Activated CD8-positive, alpha-beta T cell treated with anti-CD3 and anti-CD28 coated beads for 36 hours (primary cell): ENCODE measurements at regions not wholly inside any gene's neighbourhood (a gene's known extent, or its start where the extent isn't known, plus 50 kb on each side); places are given as distances from the start of the nearest gene placed in this dataset.

Source experiments
- ATAC-seq: fragments of 200-7000 bp; cut with Tn5 transposase; one replicate; pipeline ENCODE4 v1.10.0; 2021; ENCODE audit warnings: mild to moderate bottlenecking, moderate library complexity
- CTCF ChIA-PET: fragments of 350-600 bp; sonication (Branson Sonifier 250); formaldehyde crosslinking; loops from one replicate; lab custom pipeline; 2021; ENCODE audit warnings: antibody characterized with exemption; lab: Charles Lee
- POLR2A ChIA-PET: fragments of 350-600 bp; sonication (Branson Sonifier 250); formaldehyde crosslinking; loops from one replicate; lab custom pipeline; 2021; ENCODE audit warnings: antibody characterized with exemption; lab: Charles Lee
- DNase-seq: peaks from one replicate; pipeline ENCODE4 v3.0.0-alpha.2; 2020
- H3K27ac Mint-ChIP-seq: one replicate; pipeline ENCODE4 v1.8.0; 2021; ENCODE audit warnings: mild to moderate bottlenecking, mixed read lengths
- H3K27me3 Mint-ChIP-seq: one replicate; pipeline ENCODE4 v1.8.0; 2021; ENCODE audit warnings: mixed read lengths
- H3K36me3 Mint-ChIP-seq: one replicate; pipeline ENCODE4 v1.8.0; 2021; ENCODE audit warnings: low read depth, mixed read lengths
- H3K4me1 Mint-ChIP-seq: one replicate; pipeline ENCODE4 v1.8.0; 2021; ENCODE audit warnings: low read depth, mixed read lengths
- H3K4me3 Mint-ChIP-seq: one replicate; pipeline ENCODE4 v1.8.0; 2021; ENCODE audit warnings: mild to moderate bottlenecking, moderate library complexity, mixed read lengths
- H3K9me3 Mint-ChIP-seq: one replicate; pipeline ENCODE4 v1.8.0; 2021; ENCODE audit warnings: mixed read lengths
- intact Hi-C: fragments of 100-400 bp; cut with micrococcal nuclease; formaldehyde crosslinking; loops from one replicate; pipeline ENCODE4 v1.10.0; 2022
- TF ChIP-seq, protein P1 (sequence below): fragments of 200-600 bp; IDR thresholded peaks from one replicate; pipeline ENCODE4 v1.8.0; 2022; ENCODE audit warnings: antibody characterized with exemption, mild to moderate bottlenecking

GRCh38 chr17:15092762-15093161 lies 172.4 kb downstream of the PMP22 start:
- Mint-ChIP-seq H3K4me3 (no peak overlapping the region), H3K27ac (no peak overlapping the region), H3K27me3 (peaks cover 4% of the 10 kb centered on the region), H3K4me1 (no peaks in the 10 kb centered on the region), H3K9me3 (no peaks in the 10 kb centered on the region), H3K36me3 (no peaks in the 10 kb centered on the region)
- TF ChIP-seq, protein P1, sequence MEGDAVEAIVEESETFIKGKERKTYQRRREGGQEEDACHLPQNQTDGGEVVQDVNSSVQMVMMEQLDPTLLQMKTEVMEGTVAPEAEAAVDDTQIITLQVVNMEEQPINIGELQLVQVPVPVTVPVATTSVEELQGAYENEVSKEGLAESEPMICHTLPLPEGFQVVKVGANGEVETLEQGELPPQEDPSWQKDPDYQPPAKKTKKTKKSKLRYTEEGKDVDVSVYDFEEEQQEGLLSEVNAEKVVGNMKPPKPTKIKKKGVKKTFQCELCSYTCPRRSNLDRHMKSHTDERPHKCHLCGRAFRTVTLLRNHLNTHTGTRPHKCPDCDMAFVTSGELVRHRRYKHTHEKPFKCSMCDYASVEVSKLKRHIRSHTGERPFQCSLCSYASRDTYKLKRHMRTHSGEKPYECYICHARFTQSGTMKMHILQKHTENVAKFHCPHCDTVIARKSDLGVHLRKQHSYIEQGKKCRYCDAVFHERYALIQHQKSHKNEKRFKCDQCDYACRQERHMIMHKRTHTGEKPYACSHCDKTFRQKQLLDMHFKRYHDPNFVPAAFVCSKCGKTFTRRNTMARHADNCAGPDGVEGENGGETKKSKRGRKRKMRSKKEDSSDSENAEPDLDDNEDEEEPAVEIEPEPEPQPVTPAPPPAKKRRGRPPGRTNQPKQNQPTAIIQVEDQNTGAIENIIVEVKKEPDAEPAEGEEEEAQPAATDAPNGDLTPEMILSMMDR = no peak
- no peak for DNase-seq
- intact Hi-C loops = no loop called here
- POLR2A ChIA-PET = no interaction called here
- no peak for ATAC-seq
- CTCF ChIA-PET = no interaction called here

GRCh38 chr17:15092261-15092660 lies 172.9 kb downstream of the PMP22 start:
- H3K36me3 Mint-ChIP-seq = no peaks in the 10 kb centered on the region
- H3K4me1 Mint-ChIP-seq = no peaks in the 10 kb centered on the region
- no peak for ATAC-seq
- no peak overlapping the region for H3K4me3 Mint-ChIP-seq
- POLR2A ChIA-PET = no interaction called here
- H3K27me3 Mint-ChIP-seq = peaks cover 5% of the 10 kb centered on the region
- H3K27ac Mint-ChIP-seq = no peak overlapping the region
- DNase-seq = no peak
- CTCF ChIA-PET = no interaction called here
- TF ChIP-seq, protein P1 = no peak
- H3K9me3 Mint-ChIP-seq = no peaks in the 10 kb centered on the region
- intact Hi-C loops = no loop called here

DNA sequence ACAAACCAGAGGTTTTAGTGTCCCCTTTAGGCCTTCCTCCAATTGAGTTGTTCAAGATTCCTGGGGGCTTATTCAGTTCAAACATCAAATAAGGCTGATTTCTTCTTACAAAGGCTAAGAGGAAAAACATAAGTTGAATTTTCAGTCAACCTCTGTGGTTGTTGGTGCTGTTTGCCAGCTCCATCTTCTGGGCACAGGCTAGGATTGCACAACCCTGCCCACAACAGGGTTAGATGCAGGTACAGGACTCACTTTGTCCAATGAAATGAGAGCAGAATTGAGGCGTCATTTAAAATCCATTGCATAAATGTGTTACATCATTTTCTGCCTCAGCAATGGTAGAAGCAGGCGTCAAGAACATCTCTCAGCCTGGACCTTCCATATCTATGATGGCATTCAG lies 173.3 kb downstream of the PMP22 start:
- DNase-seq = no peak
- CTCF ChIA-PET = no interaction called here
- no peaks in the 10 kb centered on the region for H3K9me3 Mint-ChIP-seq
- TF ChIP-seq, protein P1 = no peak
- ATAC-seq = no peak
- no peak overlapping the region for H3K27ac Mint-ChIP-seq
- no peaks in the 10 kb centered on the region for H3K4me1 Mint-ChIP-seq
- H3K36me3 Mint-ChIP-seq = no peaks in the 10 kb centered on the region
- intact Hi-C loops = no loop called here
- H3K27me3 Mint-ChIP-seq = peaks cover 5% of the 10 kb centered on the region
- H3K4me3 Mint-ChIP-seq = no peak overlapping the region
- POLR2A ChIA-PET = no interaction called here

GRCh38 chr17:15090533-15090932 lies 174.6 kb downstream of the PMP22 start:
- ATAC-seq = no peak
- intact Hi-C loops = no loop called here
- Mint-ChIP-seq H3K27ac (no peak overlapping the region), H3K36me3 (no peaks in the 10 kb centered on the region), H3K27me3 (peaks cover 6% of the 10 kb centered on the region), H3K9me3 (no peaks in the 10 kb centered on the region), H3K4me3 (no peak overlapping the region), H3K4me1 (no peaks in the 10 kb centered on the region)
- no peak for DNase-seq
- ChIA-PET POLR2A (no interaction called here), CTCF (no interaction called here)
- TF ChIP-seq, protein P1 = no peak

DNA sequence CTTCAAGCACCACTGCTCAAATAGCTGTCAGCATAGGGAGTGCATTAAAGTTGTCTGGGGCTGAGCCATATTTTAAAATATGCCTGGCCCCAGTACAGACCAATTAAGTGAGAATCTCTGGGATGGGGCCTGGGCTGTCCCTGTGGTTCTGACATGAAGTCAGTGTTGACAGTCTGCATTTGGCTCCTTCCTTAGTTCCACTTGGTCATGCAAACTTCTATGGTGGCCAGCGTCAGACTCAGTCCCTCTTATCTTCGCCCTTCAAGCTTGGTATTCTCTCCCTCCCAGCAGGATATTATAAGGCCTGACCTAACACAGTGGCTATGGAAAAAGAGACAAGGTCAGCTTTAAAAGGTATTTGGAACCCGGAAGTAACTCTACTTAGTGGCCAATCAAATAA lies 177.2 kb downstream of the PMP22 start:
- no peaks in the 10 kb centered on the region for H3K9me3 Mint-ChIP-seq
- no peak for DNase-seq
- peaks cover 8% of the 10 kb centered on the region for H3K27me3 Mint-ChIP-seq
- TF ChIP-seq, protein P1 = no peak
- no peak overlapping the region for H3K4me3 Mint-ChIP-seq
- POLR2A ChIA-PET = no interaction called here
- H3K27ac Mint-ChIP-seq = no peak overlapping the region
- H3K36me3 Mint-ChIP-seq = no peaks in the 10 kb centered on the region
- intact Hi-C loops = no loop called here
- ATAC-seq = no peak
- H3K4me1 Mint-ChIP-seq = no peaks in the 10 kb centered on the region
- CTCF ChIA-PET = no interaction called here
